Loucy (cell line): ENCODE measurements at regions not wholly inside any gene's neighbourhood (a gene's known extent, or its start where the extent isn't known, plus 50 kb on each side); places are given as distances from the start of the nearest gene placed in this dataset.

Source experiments
- H2AFZ ChIP-seq: fragments of 200-600 bp; sonication (generic); 2 replicates; pipeline ENCODE4 v1.6.0; 2016; ENCODE audit warnings: antibody characterized with exemption, mild to moderate bottlenecking, low read length, moderate library complexity
- H3F3A ChIP-seq: fragments of 200-600 bp; 2 replicates; pipeline ENCODE4 v1.6.0; 2016; ENCODE audit warnings: antibody characterized with exemption, low read depth, mild to moderate bottlenecking
- H3K27me3 ChIP-seq: fragments of 200-600 bp; sonication (generic); 2 replicates; pipeline ENCODE4 v1.6.1; 2014; ENCODE audit warnings: low read length, mild to moderate bottlenecking; ENCODE audit not compliant: insufficient read depth, poor library complexity, severe bottlenecking
- H3K36me3 ChIP-seq: fragments of 200-600 bp; sonication (generic); 2 replicates; pipeline ENCODE4 v1.6.1; 2016; ENCODE audit warnings: low read length; ENCODE audit not compliant: insufficient read depth
- H3K4me1 ChIP-seq: fragments of 200-600 bp; sonication (generic); 2 replicates; pipeline ENCODE4 v1.5.1; 2014; ENCODE audit warnings: low read length, mild to moderate bottlenecking; ENCODE audit not compliant: insufficient read depth, poor library complexity, severe bottlenecking
- H3K4me2 ChIP-seq: fragments of 200-600 bp; sonication (generic); 2 replicates; pipeline ENCODE4 v1.6.0; 2014; ENCODE audit warnings: antibody characterized with exemption, low read length, low read depth, mild to moderate bottlenecking; ENCODE audit not compliant: poor library complexity, severe bottlenecking
- H3K4me3 ChIP-seq: fragments of 200-600 bp; sonication (generic); 2 replicates; pipeline ENCODE4 v1.5.1; 2014; ENCODE audit warnings: low read length, mild to moderate bottlenecking, mixed read lengths; ENCODE audit not compliant: poor library complexity, severe bottlenecking
- H3K79me2 ChIP-seq: fragments of 200-600 bp; sonication (generic); 2 replicates; pipeline ENCODE4 v1.6.1; 2014; ENCODE audit warnings: low read length; ENCODE audit not compliant: insufficient read depth
- H3K9ac ChIP-seq: fragments of 200-600 bp; sonication (generic); 2 replicates; pipeline ENCODE4 v1.6.0; 2014; ENCODE audit warnings: mild to moderate bottlenecking, low read depth, low read length, moderate library complexity; ENCODE audit not compliant: poor library complexity, severe bottlenecking
- H3K9me2 ChIP-seq: fragments of 200-600 bp; sonication (generic); replicated peaks from 2 replicates; pipeline ENCODE4 v1.6.1; 2016; ENCODE audit warnings: low read depth, low read length, mixed read lengths
- H3K9me3 ChIP-seq: fragments of 200-600 bp; sonication (generic); 2 replicates; pipeline ENCODE4 v1.6.1; 2014; ENCODE audit warnings: mild to moderate bottlenecking, antibody characterized with exemption, low read length, low read depth; ENCODE audit not compliant: insufficient read depth
- H4K20me1 ChIP-seq: fragments of 200-600 bp; sonication (generic); 2 replicates; pipeline ENCODE4 v1.6.0; 2014; ENCODE audit warnings: antibody characterized with exemption, low read length, mild to moderate bottlenecking; ENCODE audit not compliant: insufficient read depth, poor library complexity, severe bottlenecking
- CTCF ChIP-seq: fragments of 200-600 bp; sonication (generic); conservative IDR thresholded peaks from 2 replicates; pipeline ENCODE4 v1.5.1; 2014; ENCODE audit warnings: mild to moderate bottlenecking, antibody characterized with exemption, low read length
- EZH2phosphoT487 ChIP-seq: fragments of 200-600 bp; IDR thresholded peaks from 2 replicates; pipeline ENCODE4 v1.6.1; 2018; ENCODE audit warnings: antibody characterized with exemption, mild to moderate bottlenecking, moderate library complexity, borderline replicate concordance

- Histone ChIP-seq H3K9me2 (no peaks in the 10 kb centered on the region), H3K9ac (no peak overlapping the region), H3K4me3 (no peak overlapping the region)
Observed at GRCh38 chr2:199113111-199113510, 344.6 kb downstream of the SATB2 start.

GRCh38 chr2:199111458-199111857 lies 346.3 kb downstream of the SATB2 start:
- Histone ChIP-seq H3K9me2 (no peaks in the 10 kb centered on the region), H3K36me3 (no peaks in the 10 kb centered on the region), H3K4me1 (no peaks in the 10 kb centered on the region), H3K27me3 (no peaks in the 10 kb centered on the region), H3K9me3 (no peaks in the 10 kb centered on the region), H4K20me1 (no peaks in the 10 kb centered on the region), H3K4me3 (no peak overlapping the region), H2AFZ (no peak overlapping the region), H3K79me2 (no peaks in the 10 kb centered on the region), H3K9ac (no peak overlapping the region), H3K4me2 (no peak overlapping the region), H3F3A (no peaks in the 10 kb centered on the region)
- TF ChIP-seq CTCF (no peak), EZH2phosphoT487 (no peak)

More at GRCh38 chr2:199113111-199113510, 344.6 kb downstream of the SATB2 start:
- H4K20me1 ChIP-seq, result no peaks in the 10 kb centered on the region
- no peaks in the 10 kb centered on the region for H3F3A ChIP-seq
- no peak overlapping the region for H3K4me2 ChIP-seq
- no peaks in the 10 kb centered on the region for H3K27me3 ChIP-seq
- TF ChIP-seq CTCF, result no peak
- TF ChIP-seq EZH2phosphoT487, result no peak
- H3K9me3 ChIP-seq, result no peaks in the 10 kb centered on the region
- H3K79me2 ChIP-seq, result no peaks in the 10 kb centered on the region
- H2AFZ ChIP-seq, result no peak overlapping the region
- no peaks in the 10 kb centered on the region for H3K36me3 ChIP-seq
- no peaks in the 10 kb centered on the region for H3K4me1 ChIP-seq

GRCh38 chr2:199108056-199108455 lies 349.7 kb downstream of the SATB2 start:
- H3K9ac ChIP-seq, result no peak overlapping the region
- H3K4me1 ChIP-seq, result no peaks in the 10 kb centered on the region
- TF ChIP-seq EZH2phosphoT487, result no peak
- no peak for TF ChIP-seq CTCF
- no peak overlapping the region for H2AFZ ChIP-seq
- no peak overlapping the region for H3K4me3 ChIP-seq
- no peaks in the 10 kb centered on the region for H3K27me3 ChIP-seq
- H3K36me3 ChIP-seq, result no peaks in the 10 kb centered on the region
- H3K79me2 ChIP-seq, result no peaks in the 10 kb centered on the region
- H3K9me3 ChIP-seq, result no peaks in the 10 kb centered on the region
- H3K4me2 ChIP-seq, result no peak overlapping the region
- no peaks in the 10 kb centered on the region for H3K9me2 ChIP-seq
- H3F3A ChIP-seq, result no peaks in the 10 kb centered on the region
- no peaks in the 10 kb centered on the region for H4K20me1 ChIP-seq
